Mesenteric fat pad (tissue), 1 donor: ENCODE measurements at regions not wholly inside any gene's neighbourhood (a gene's known extent, or its start where the extent isn't known, plus 50 kb on each side); places are given as distances from the start of the nearest gene placed in this dataset.

Source experiments
- DNase-seq: peaks from one replicate; pipeline ENCODE4 v3.0.0-alpha.2; 2020; ENCODE audit warnings: low spot score
- donor health status: DM: yes; HTN: yes; CAD: no.

DNA sequence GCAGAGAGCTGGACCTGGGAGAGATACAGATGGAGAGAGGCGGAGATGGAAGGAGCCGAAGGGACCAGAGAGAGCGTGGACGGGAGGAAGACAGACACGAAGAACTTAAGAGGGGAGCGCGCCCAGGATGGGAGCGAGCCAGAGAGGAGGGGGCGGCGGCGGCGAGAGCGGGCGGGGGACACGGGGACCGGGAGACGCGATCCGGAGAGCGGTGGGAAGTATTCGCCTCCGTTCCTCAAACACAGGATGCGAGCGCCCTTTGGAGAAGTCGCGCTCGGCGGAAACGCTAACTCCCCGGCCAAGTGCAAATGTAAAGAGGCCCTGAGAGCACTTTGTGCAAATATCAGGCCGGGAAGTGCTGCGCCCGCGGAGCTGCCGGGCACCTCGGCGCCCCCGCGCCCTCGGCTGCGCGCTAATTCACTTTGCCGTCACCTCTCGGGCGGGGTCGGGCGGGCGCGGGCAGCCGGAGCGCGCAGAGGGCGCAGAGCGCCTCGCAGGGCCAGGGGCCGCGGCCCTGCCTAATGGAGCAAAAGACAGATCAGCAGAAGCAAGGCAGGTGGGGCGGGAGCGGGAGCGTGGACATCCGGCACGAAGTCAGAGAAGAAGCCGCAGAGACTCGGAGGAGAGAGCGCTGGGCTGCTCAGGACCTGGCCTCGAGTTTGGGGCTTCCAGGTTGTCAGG is 281.2 kb downstream of the RRAGC start:
- peak; percentile 77 for DNase-seq

DNA sequence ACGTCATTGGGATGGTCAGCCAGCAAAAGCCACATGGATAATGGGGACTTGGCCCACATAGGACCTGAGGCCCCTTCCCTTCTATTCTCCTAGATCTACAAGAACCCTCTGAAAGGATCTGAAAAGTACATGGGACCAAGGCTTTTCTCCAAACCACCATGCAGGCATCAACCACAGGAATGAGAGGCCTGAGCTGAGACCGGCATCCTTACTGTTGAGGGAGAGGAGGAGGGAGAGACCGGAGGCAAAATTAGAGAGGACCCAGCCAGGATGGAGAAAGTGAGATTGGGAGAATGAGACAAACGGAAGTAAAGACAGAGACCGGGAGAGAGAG is 281.7 kb downstream of the RRAGC start:
- DNase-seq, result no peak

DNA sequence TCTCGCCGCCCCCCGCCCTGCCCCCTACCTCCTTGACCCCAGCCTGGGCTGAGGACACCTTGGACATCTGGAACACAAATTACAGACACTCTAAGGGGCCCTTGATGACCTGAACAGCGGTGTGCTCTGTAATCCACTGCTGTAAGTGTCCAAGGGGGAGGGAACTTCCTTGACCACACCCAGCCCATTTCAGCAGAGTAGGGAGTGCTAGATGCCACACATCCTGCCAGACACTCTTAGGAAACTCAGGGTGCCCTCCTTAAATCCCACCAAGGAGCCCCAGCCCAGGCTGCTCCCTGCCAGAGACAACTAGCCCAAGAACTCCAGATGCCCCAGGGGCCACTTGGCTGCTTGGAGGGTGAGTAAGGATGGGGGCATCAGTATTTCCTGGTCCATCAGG is 282.2 kb downstream of the RRAGC start:
- peak; percentile 67 for DNase-seq

DNA sequence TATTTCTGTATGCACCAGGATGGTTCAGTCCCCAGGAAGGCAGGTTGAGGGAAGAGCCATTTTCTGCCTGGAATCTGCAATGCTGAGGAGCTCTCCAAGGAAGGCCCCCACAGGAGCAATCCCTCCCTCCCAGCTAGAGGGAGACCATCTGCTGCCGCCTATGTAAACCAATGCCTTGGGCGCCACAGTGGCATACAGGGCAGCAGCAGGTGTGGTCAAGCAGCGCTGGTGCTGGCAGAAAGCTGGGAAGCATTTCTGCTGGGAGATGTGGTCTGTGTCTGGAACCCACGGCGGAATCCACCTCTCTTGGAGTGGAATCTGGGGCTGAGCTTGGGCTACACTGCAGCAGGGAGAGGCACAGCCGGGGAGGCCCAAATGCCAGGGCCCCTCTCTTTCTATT is 283.3 kb downstream of the RRAGC start:
- DNase-seq, result peak; percentile 41

DNA sequence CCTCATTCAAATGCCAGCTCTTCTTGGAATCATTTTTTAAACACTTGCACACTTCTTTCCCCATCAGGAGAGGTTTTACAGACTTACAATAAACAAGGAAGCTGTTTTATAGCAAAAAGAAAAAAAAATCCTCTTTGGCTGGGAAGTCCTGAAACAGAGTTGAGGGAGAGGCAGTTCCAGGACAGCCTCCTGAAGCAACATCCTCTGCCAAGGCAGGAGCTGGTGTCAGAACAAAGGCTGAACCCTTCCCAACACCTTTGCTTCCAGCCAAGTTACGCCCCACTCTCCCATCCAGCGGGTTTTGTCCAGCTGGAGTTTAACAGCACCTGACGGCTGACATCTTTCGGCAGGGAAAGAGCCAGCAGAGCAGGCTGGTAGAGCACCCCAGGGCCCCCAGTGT is 287.8 kb downstream of the RRAGC start:
- DNase-seq, result peak; percentile 51

DNA sequence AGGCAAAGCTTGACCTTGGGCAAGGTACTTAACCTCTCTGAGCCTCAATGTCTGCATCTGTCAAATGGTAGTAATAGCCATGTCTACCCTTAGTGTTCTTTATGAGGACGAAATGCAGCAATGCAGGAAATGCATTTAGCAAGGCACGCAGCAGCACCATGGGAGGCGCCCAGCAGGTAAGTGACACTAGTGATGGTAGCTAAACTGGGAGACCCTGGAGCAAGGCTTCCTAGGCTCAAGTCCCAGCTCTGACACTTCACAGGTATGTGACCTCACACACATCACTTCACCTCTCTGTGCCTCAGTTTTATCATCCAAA is 289.0 kb downstream of the RRAGC start:
- peak; percentile 55 for DNase-seq

DNA sequence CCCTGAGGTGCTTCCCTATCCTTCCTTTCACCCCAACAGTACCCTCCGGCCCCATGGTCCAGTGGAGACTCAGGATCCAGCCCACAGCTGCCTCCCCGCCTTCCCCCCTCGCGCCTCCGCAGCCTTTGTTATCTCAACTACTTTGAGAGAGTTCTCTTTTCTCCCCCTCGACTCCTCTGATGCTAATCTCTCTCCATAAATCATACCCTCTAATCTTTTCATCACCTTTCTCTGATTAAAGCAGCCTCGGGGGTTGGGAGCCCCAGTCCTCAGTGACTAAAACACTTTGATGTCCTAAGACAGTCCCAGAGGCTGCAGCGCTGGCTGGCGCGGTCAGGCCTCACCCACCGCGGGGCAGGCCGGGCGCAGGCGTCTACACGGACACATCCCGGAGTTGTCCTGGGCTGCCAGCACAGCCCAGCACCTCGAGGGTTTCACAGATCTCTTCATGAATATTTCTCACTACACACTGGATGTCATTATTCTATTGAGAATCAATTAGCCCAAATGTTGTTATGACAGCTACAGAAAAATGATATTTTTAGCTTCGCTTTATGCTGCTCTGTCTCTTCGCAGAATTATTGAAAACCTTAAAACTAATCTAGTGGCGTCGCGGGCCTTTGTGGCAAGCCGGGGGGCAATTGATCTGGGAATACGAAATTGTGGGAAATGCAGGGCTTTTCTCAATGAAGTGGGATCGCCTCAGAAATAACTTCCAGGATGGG is 289.5 kb downstream of the RRAGC start:
- DNase-seq, result peak; percentile 65

DNA sequence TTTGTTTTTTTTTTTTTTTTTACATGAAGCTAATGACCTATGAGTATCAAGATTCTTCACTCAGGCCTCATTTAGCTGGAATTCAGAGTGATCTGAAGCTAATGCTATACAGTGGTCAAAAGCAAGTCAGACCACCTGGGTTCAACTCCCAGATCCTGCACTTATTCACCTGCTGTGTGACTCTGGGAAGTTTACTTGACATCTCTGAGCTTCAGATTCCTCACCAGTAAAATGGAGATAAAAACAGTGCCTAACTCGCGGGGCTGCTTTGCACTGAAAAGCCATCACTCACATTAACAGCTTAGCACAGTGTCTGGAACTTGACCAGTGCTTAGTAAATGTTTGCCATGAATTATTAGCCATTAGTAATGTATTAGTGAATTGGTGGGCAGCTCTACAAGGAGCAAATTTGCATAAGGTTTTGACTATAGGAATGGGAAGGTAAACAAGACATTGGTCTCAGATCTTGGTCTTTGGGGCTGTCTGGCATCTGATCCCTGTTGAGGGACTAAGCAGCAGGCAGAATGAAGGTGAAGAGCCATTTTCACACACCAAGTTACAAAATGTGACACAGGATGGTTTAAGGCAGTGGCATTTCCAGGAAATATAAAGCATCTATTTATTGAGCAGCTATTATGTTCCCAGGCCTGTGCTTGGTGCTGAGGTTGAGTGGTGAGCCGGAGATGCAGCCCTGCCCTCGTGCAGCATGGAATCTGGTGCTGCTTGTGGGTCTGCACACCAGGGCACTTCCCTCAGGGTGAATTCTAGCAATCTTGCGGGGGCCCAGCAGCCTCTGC is 291.3 kb downstream of the RRAGC start:
- peak; percentile 14 for DNase-seq

DNA sequence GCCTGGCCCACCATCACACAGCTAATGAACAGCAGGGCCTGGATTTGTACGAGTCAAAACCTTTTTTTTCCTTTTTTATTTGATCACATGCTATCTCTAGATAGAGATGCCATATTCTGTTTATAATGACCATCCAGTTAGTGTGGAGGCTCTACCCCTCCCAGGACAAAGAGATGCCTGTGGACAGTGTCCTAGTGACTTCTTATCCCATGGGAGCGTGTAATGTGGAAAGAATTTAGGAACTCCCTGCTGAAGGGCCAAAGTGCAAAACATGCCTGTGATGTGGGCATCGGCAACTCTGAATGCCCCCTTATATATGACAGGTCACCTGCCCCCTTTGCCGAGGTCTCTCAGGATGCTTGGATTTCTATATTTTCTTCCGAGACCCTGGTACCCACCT is 292.2 kb downstream of the RRAGC start:
- peak; percentile 6 for DNase-seq

DNA sequence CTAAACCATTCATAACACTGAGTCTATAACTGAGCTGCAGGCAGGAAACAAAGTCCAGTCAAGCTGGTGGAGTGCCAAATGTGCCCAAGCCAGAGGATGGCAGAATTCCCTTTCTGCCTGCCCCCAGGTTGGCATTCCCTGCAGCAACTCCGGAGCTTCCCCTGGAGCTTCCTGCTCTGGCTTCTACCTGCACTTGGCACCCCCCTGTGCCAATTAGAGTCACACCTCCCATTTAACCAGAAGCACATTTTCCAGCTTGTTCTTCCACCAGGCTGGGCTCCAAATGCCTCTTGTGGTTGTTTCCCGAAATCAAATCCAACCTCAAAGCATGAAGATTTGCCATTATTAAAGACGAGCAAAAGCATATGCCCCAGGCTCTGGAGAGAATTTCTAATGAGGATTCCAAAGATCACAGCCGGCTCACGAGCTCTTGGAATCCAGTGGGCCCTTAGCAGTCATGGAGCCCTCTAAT is 294.5 kb downstream of the RRAGC start:
- DNase-seq, result no peak

DNA sequence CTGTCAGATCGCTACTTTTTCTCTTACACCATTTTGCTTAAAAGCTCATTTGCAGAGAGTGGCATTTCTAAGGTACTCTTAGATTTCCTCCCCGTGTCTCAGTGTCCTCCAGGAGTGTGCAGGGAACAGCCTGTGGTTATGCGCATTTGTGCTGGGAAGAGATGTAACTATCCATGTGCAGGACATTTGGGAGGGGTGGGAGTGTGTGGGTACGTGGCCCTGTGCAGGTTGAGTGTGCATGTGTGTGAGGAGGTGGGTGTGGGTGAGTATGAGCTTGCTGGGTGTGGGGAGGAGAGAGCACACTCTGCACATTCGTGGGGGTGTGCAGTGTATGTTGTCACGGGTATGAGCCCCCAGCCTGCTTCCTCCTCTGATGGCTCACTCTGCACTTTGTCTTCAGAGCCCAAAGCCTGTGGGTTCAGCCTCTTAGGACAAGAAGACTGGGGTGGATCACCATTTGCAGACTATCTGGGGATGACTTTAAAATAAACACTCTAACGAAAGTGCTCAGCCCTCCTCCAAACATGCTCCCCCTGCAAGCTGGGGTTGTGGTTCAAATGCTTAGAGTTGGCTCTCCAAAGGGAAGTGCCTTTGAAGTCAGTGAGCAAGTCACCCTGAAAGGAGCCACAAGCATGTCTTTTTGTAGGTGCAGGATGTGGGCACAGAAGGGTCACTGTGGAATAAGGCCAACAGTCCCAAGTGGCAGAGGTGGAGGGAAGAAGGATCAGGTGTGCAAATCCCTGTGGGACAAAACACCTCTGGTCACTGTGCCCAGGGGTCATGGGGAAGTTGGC is 295.4 kb downstream of the RRAGC start:
- no peak for DNase-seq

DNA sequence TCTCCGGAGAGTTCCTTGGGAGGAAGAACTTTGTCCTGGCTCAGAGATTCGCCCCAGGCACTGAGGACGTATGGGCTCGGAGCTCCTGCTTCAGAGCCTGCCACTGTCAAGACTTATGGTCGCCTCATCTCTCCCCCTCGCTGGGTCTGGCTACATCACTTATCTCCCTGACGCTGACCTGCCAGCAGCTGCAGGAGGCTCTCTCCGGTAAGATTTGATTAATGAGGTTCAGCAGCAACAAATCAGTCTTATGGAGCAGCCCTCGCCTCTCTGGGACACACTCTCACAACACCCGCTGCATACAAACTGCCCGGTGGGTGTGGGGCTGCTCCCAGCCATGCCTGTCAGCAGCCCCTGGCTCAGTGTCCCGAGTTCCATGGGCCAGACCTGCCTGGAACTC is 297.8 kb downstream of the RRAGC start:
- DNase-seq, result no peak

DNA sequence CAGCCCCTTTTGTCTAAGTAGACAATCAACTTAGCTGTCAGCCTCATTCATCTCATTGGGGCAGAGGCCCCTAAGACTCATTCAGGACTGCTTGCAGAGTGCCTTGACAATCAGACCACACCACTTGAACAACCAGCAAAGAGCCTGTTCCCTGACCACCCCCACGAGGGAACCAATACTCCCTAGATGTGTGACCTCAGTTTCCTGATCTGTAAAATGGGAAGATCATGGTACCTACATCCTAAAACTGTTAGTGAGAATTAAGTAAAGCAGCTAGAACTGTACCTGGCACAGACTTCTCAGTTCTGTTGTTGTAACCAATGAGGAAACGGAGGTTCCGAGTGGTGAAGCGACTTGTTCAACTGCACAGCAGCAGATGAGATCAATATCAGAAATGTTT is 298.5 kb downstream of the RRAGC start:
- no peak for DNase-seq

DNA sequence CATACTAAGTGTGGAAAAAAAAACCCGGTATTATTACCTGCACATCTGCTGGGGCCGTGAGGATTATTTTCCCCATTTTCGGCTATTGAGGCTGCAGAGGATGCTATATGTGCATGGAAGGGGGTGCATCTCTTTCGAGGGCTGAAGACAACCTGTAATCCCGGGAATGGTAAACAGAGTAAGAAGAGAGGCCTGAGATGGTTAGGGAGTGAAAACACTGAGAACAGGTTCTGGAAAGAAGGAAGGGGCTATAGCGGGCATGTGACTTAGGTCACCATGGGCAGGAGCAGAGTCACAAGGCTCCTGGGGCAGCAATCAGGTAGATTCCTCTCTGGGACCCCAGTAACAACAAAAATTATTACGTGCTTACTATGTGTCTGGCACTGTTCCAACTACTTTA is 299.1 kb downstream of the RRAGC start:
- DNase-seq, result no peak

DNA sequence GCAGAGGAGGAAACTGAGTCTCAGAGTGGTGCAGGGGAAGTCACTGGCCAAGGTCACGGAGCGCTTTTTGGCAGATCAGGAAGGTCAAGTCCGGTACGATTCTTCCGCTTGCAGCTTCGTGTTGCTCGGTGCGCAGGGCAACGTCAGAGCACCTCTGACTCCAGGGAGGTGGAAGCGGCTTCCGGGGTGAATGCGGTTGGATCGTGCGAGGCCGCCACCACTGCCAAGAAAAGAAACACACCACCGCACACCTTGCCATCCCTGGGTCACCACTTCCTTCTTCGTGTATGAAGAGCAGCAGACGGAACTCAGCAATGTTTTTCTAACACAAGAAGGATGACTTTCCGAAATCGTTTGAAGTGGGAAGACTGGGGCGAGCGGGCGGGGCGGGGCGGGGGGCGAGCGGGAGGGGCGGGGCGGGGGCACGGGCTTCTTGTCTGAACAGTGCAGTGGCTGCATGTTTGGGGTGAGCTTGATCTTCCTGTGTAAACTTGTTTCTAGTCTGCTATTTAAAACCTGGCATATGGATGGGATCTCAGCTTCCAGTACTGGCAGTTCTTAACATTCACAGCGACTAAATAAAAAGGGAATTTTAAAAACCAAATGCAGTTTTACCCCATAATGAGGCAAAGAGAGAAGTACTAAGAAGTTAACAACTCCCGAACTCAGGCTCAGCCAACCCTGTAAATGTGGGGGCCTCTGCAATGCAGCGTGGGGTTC is 300.0 kb downstream of the RRAGC start:
- DNase-seq, result no peak

DNA sequence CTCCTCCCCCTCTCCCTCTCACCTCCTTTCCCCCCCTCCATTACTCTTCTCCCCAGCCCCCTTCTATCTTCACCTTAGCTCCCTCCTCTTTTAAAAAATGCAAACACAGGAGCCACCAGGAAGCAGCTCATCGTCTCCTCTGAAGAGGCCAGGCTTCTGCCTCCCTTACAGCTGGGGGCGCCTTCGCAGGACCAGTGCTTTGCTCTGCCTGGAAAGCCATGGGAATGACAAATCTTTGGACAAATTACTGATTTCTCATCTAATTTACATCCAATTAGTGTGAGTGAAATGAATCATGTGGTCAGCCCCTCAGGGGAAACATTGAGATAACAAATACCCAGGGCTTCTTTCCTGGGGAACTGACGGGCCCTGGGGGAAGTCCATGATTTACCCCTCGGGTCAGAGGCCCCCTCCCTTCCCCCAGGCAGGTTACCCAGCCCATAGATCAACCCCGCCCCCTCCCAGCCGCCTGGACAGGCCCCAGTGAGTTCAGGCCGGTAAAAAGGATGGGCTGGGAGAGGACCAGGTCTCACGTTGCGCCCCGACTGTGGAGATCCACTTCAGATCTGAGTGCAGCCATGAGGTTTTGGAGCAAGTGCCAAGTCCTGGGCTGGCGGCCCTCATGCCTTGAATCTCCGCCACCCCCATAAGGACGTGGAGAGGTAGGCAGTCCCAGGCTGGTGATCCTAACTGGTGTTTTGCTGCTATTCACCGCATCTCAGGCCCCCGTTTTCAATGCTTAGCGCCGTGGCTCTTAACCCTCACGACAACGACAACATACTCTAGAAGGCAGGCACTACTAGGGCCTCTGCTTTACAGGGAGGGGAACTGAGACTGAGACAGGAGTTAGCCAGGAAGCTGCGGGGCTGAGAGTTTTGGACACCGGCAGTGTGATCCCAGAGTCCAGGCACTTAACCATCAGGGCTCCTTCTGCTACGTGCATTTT is 300.8 kb downstream of the RRAGC start:
- DNase-seq, result no peak

DNA sequence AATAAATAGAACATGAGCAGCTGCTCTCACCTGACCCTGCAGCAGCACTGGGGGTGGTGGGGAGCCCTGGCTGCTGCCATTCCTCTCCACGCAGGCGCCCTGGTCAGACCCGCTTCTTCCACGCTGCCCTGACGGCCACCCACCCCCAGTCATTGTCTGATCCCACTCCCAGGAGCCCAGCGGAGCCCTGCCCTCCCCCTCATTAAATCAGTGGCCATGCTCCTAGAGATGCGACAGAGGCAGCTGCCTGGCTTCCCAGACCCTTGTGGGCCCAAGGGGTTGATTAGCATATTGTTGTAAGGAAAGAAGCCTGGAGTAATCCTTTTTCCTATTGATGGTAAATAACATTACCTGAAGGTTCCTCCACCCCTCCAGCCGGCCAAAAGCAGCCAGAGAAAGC is 301.5 kb downstream of the RRAGC start:
- DNase-seq, result no peak

DNA sequence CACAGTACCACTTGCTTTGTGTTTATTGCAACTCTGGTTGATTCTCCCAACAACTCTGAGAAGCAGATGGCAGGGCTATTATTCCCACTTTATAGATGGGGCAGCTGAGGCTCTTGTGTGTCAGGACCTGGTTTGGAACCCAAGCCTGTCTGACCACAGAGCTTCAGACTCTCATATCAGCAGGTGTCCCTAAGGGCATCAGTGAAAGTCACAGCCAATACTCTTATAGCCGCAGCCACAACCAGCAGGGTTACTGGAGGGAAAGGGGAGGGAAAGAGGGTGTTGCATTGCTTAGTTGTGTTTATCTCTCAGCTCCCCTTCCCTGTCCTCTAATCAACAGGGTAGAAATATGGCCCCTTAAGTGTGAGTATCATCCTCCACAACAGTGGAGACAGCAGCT is 304.0 kb downstream of the RRAGC start:
- DNase-seq, result no peak

DNA sequence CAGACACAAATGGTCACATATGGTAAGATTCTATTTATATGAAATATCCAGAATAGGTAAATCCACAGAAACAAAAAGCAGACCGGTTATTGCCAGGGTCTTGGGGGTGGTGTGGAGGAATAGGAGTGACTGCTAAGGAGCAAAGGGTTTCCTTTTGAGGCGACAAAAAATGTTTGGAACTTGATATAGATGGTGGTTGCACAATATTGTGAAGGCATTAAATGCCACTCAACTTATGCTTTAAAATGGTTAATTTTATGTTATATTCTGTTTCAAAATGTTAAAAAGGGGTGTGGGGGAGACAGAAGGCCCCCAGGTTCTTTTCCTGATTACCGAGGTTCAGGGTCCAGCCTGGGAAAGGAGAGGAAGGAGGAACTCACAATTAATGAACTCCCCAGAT is 304.4 kb downstream of the RRAGC start:
- no peak for DNase-seq
